ENCODE measurements at regions not wholly inside any gene's neighbourhood (a gene's known extent, or its start where the extent isn't known, plus 50 kb on each side); places are given as distances from the start of the nearest gene placed in this dataset.
"Not testable (repeated sequence)": the region's sequence is repeated elsewhere in the genome, so short reads cannot be mapped to it uniquely, and the experiment has no call there.

GRCh38 chrX:39791691-39792090 is 306.1 kb downstream of the BCOR start:
- DNase-seq = no peak

GRCh38 chrX:39795605-39796004 is 302.2 kb downstream of the BCOR start:
- no peak for DNase-seq

DNA sequence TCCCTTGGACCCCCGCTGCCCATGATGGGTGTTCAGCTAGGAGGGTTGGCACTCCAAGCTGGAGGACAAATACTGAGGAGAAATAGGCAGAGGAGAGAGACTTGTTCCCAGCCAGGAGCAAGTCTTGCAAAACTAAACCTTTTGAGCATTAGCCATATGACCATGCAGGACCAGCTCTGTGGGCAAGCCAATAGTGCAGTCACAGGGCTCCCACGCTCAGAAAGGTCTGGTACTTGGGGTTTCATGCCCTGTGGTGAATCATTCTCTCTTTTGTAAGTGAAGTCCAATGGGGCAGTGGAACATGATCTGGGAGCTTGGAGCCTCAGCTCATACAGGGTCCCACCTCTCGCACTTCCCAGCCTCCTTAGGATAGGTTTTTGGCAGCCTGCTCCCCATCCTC is 300.9 kb downstream of the BCOR start:
- DNase-seq = no peak

- not testable (repeated sequence) for DNase-seq
These were observed 299.3 kb downstream of the BCOR start for GRCh38 chrX:39798488-39798887.

DNA sequence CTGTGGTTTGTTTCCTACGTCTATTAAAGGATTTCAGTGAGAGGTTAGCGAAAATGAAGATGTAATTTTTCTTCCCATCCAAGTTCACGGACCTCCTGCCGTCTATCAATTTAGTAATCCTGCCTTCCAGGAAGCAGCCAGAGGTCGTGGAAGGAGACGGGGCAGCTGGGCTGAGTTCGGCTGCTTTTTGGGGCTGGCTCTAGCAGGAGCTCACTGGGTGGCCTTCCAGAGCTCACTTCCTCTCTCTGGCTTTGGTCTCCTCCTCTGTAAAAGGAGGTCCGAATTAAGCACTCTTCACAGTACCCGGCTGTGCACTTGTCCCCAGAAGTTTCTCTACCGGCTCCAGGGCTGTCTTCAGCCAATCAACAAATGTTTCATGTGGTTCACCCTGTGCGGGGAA is 295.4 kb downstream of the BCOR start:
- no peak for DNase-seq

DNA sequence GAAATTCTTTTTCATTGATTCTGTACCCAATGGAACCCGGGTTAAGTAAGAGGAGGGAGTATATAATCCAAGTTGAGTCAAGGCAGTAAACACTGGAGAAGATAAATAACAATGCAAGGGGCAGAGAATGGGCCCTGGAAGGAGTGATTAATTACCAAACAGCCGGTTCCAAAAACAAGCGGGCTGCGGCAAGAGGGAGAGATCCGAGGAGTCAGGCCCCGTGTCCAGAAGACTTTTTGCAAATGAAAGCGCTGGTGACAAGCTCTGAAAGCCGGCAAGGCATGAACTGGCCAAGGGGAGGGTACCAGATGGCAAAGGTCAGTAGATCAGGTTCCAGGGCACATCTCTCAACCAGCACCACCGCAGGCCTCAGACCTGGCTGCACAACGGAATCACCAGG is 294.9 kb downstream of the BCOR start:
- DNase-seq = no peak

DNA sequence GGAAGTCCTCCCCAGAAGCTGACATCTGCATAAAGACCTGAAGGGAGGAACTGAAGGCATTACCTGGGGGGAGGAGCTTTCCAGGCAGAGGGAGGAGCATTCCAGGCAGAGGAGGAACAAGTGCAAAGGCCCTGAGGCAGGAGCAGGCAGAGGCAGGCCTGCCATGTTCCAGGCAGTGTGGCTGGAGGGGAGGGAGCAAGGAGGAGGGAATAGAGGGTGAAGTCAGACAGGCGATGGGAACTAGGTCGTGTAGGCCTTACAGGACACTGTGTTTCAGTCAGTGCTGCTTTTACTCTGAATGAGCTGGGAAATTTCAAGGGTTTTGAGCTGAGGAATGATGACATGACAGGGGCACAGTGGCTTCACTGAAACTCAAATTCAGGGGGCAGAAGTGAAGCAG is 292.7 kb downstream of the BCOR start:
- DNase-seq = no peak

DNA sequence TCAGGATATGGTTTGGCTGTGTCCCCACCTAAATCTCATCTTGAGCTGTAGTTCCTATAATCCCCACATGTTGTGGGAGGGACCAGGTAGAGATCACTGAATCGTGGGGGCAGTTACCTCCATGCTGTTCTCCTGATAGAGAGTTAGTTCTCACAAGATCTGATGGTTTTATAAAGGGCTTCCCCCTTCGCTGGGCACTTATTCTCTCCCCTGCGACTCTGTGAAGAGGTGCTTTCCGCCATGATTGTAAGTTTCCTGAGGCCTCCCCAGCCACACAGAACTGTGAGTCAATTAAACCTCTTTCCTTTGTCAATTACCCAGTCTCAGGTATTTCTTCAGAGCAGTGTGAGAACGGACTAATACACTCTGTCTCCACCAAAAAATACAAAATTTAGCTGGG is 291.9 kb downstream of the BCOR start:
- DNase-seq = no peak

DNA sequence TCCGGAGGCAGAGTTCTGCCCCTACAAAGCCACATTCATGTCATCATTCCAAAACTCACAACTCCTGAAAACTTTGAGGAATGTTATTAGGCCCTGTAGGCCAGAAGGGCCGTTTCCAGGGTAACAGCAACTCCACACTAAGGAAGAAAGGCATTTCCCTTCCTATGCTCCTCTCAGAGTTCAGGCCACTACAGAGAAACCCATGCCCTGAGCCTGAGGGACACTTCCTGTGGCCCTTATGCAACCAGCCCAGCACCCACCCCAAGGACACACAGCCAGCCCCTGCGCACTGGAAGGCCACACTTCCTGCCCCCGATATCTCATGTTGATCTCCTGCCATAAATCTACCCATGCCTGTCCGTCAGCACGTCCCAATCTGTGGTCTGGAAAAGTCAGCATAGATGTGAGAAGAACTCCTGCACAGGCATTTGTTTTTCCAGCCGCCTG is 289.3 kb downstream of the BCOR start:
- DNase-seq = no peak

GRCh38 chrX:39809331-39809730 is 288.4 kb downstream of the BCOR start:
- DNase-seq = no peak

- no peak for DNase-seq
These were observed 286.9 kb downstream of the BCOR start for GRCh38 chrX:39810901-39811300.

- no peak for DNase-seq
These were observed 286.4 kb downstream of the BCOR start for GRCh38 chrX:39811376-39811775.

- no peak for DNase-seq
These were observed 284.0 kb downstream of the BCOR start for GRCh38 chrX:39813631-39814277.

- DNase-seq = peak; percentile 29
These were observed 283.4 kb downstream of the BCOR start for GRCh38 chrX:39814391-39814790.

GRCh38 chrX:39815631-39816030 is 282.1 kb downstream of the BCOR start:
- peak; percentile 9 for DNase-seq

- peak; percentile 12 for DNase-seq
These were observed 280.7 kb downstream of the BCOR start for GRCh38 chrX:39816871-39817731.

DNA sequence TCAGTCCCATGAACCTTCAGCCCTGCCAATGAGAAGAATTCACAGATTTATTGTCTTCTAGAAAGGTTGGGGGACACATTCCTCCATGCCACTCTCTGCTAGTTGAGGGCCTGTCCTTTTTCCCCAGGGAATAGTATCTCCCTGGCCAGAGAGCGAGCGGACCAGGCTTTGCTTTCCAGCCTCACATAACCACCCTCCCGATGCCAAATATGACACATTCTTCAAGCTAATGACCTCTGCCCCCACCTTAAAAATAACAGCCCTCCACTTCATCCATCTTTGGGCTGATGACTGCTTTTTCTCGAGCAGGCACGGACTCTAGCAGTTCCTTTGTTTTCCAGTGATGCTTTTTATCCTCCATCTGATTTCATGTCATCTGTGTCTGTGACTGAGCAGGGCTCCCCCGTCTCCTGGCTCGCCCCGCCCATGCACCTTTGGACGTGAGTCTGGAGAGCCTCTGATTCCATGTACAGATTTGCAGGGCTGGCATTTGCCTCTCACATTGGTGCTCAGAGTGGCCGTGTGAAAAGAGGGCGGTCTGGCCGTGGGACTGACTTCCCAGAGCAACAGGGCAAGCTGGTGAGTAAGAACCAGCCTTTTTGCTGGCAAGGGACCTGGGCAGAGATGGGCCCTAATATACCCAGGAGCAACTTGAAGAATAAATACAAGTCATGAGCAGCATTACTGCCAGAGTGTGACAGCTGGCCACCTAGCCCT is 279.8 kb downstream of the BCOR start:
- no peak for DNase-seq

- no peak for DNase-seq
These were observed 279.0 kb downstream of the BCOR start for GRCh38 chrX:39818750-39819149.

- peak; percentile 28 for DNase-seq
These were observed 277.6 kb downstream of the BCOR start for GRCh38 chrX:39819921-39820849.

DNA sequence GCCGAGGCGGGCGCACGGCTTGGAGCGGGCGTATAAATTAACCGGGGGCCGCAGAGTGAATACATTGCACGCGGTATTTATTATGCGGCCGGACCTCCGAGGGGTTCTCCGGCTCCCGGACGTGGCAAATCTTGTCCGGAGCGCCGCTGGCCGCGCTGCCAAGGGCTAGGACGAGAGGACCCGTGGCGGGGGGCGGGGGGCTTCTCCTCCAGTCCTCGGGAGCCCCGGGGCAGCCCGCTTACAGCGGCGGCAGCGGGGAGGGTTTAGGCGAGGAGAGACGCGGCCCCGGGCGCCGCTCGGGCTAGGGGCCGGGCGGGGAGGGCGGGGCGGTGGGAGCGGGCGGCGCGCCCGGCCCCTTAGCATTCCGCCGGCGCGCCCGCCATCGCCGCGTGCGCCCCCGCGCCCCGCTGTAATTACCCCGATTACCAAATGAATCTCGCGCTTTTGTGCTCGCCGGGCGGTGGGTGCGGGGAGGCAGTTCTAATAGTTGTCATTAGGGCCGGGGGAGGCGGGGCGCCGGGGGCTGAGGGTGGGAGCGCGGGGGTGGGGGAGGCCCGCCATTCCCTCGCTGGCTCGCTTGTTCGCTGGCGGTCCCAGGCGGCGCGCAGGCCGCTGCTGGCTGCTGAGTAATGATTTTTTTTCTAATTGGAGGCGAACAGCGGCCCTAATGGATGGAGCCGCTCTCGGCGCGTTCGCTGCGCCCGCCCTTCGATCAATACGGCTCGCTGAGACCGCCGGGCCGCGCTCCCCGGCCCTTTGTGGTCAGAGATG is 276.6 kb downstream of the BCOR start:
- peak; percentile 46 for DNase-seq

GRCh38 chrX:39821709-39822095 is 276.1 kb downstream of the BCOR start:
- no peak for DNase-seq

Measured in activated naive CD4-positive, alpha-beta T cell treated with Interleukin-2 at 50 U/mL for 16 hours (primary cell).